ENCODE measurements at regions not wholly inside any gene's neighbourhood (a gene's known extent, or its start where the extent isn't known, plus 50 kb on each side); places are given as distances from the start of the nearest gene placed in this dataset.
"Not testable (repeated sequence)": the region's sequence is repeated elsewhere in the genome, so short reads cannot be mapped to it uniquely, and the experiment has no call there.

DNA sequence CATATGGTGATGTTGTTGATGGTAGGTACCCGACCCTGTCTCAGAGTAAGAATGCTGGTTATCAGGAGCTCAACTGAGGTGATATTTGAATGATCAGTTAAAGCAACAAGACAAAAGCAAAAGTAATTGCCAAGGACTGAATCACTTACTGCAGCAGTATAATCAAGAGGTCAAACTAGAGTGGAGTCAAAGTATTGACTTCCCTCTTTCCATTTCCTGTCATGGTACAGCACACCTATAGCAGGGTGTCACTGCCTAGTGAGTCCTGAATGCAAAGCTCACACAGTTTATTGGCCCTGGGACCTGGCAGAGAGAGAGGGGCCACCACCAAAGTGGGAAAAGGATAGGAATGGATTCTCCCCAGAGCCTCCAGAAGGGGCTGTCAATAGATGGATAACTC, 886.1 kb upstream of the SORCS1 start:
- H3K9me3 Mint-ChIP-seq: peaks cover under 1 to 15% (median 5%) of the 10 kb centered on the region in 7 donors
- ATAC-seq (ENCODE audit: low read depth in 2 of 2) (no peak), DNase-seq (no peak)
- H3K27me3 Mint-ChIP-seq: no peaks in the 10 kb centered on the region
- no peaks in the 10 kb centered on the region for H3K36me3 Mint-ChIP-seq
- no peak overlapping the region for H3K4me3 Mint-ChIP-seq
- no peaks in the 10 kb centered on the region for H3K4me1 Mint-ChIP-seq
- no peak overlapping the region for H3K27ac Mint-ChIP-seq

DNA sequence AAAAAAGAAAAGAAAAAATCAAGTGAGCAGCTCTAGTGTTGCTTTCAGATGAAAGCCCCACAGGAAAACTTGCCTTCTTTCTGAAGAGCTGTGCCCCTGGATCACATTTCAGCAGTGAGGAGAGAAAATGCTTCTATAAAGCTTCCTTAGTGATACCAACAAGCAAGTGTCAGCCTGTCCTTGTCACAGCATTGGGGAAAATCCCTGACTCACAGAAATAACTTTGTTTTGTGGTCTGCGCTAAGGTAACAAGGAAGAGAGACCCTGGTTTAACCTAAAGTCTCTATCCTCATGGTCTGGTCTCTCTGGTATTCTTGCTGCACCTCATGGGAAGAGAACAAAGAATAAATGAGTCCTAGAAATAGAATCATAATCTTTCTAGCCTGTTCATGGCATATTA, 885.2 kb upstream of the SORCS1 start:
- H3K4me1 Mint-ChIP-seq: no peaks in the 10 kb centered on the region
- peaks cover 0 to 15% (median 5%) of the 10 kb centered on the region in 7 donors for H3K9me3 Mint-ChIP-seq
- no peaks in the 10 kb centered on the region for H3K36me3 Mint-ChIP-seq
- H3K27me3 Mint-ChIP-seq: no peaks in the 10 kb centered on the region
- DNase-seq: no peak
- no peak for ATAC-seq (ENCODE audit: low read depth in 2 of 2)
- H3K27ac Mint-ChIP-seq: no peak overlapping the region
- H3K4me3 Mint-ChIP-seq: no peak overlapping the region

DNA sequence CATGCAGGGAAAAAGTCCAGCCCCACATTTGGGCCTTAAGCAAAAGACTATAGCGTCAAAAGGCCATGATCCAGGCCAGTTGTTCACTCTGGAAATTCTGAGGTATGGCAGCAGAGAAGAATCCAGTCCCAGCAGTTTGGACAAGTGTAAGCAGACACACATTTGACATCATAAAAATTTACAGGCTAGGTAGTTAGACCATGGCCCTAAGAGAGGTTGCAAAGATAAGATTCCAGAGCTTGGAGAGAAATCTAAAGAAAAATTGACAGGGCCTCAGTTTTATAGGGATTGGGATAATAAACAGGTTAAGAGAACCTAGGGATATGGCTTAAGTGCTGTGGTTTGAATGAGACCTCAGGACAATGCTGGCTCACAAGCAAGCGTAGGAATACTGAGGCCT, 884.4 kb upstream of the SORCS1 start:
- no peak for DNase-seq
- no peaks in the 10 kb centered on the region for H3K27me3 Mint-ChIP-seq
- no peak overlapping the region for H3K4me3 Mint-ChIP-seq
- no peak overlapping the region for H3K27ac Mint-ChIP-seq
- no peaks in the 10 kb centered on the region for H3K4me1 Mint-ChIP-seq
- no peaks in the 10 kb centered on the region for H3K36me3 Mint-ChIP-seq
- ATAC-seq (ENCODE audit: low read depth in 2 of 2): no peak
- peaks cover 0 to 15% (median 5%) of the 10 kb centered on the region in 7 donors for H3K9me3 Mint-ChIP-seq

DNA sequence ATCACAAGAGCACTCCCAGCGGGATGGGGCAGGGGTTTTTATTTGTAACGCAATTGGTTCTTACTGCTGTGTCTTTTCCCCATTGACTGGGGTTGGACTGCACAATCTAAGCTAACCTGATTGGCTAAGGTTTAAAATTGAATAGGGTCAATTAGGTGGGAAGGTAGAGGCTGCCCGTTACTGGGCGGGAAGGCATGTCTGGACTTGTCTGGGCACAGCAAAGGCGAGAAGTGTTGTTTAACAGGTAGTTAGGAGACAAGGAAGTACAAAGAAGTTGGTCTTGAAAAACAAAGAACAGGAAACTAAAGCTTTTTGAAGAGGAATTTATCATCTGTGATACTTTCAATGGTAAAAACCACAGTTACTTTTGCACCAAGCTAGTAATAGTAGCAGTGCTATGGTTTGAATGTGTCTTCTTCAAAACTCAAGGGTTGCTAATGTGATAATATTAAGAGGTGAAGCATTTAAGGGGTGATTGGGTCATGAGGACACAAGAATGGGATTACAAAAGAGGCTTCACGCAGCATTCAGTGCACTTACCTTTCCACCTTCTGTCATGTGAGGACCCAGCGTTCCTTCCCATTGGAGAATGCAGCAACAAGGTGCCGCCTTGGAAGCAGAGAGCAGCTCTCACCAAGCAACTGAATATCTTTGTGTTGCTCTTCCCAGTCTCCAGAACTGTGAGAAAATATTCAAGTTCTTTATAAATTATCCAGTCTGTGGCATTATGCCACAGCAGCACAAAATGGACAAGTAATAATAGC, 875.5 kb upstream of the SORCS1 start:
- no peaks in the 10 kb centered on the region for H3K4me1 Mint-ChIP-seq
- no peak overlapping the region for H3K27ac Mint-ChIP-seq
- DNase-seq: no peak
- no peak for ATAC-seq (ENCODE audit: low read depth in 2 of 2)
- H3K36me3 Mint-ChIP-seq: no peaks in the 10 kb centered on the region
- H3K4me3 Mint-ChIP-seq: no peak overlapping the region
- H3K9me3 Mint-ChIP-seq: peaks cover 0 to 9% (median 7%) of the 10 kb centered on the region in 7 donors
- H3K27me3 Mint-ChIP-seq: no peaks in the 10 kb centered on the region

DNA sequence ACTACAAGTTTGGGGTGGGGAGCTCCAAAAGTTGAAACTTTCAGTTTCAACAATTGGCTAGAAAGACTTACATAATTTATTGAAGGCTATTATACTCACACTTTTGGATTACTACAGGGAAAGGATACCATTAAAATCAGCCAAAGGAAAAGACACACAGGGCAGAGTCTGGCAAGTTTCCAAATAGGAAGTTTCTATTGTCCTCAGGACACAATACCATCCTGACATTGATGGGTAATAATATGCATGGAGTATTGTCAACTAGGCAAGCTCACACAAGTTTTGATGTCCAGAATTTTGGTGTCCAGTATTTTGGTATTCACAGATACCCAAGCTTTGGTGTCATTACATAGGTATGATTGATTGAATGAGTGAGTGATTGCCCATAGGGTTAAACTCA, 872.6 kb upstream of the SORCS1 start:
- H3K4me3 Mint-ChIP-seq: no peak overlapping the region
- no peak for ATAC-seq (ENCODE audit: low read depth in 2 of 2)
- H3K9me3 Mint-ChIP-seq: peaks cover 0 to 13% (median 5%) of the 10 kb centered on the region in 7 donors
- H3K27me3 Mint-ChIP-seq: no peaks in the 10 kb centered on the region
- DNase-seq: no peak
- no peak overlapping the region for H3K27ac Mint-ChIP-seq
- no peaks in the 10 kb centered on the region for H3K36me3 Mint-ChIP-seq
- H3K4me1 Mint-ChIP-seq: no peaks in the 10 kb centered on the region

DNA sequence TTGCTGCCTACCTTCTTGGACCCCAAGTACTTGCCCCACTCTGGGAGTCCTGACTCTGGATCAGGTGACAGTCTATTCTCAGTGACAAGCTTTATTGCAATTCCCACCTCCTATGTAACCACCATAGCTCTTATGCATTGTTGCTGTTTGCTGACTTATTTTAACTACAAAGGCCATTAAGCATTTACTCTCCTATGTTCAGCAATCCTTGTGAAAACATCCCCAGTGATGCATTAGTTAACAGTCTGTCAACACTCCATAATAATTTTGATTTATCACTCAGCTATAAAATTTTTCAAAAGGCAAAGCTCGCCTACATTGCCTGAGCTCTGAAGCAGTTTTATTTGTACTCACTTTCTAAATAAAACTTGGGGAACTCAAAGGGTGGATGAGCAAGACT, 871.8 kb upstream of the SORCS1 start:
- H3K4me3 Mint-ChIP-seq: no peak overlapping the region
- peaks cover 0 to 13% (median 5%) of the 10 kb centered on the region in 7 donors for H3K9me3 Mint-ChIP-seq
- no peaks in the 10 kb centered on the region for H3K36me3 Mint-ChIP-seq
- no peaks in the 10 kb centered on the region for H3K4me1 Mint-ChIP-seq
- H3K27me3 Mint-ChIP-seq: no peaks in the 10 kb centered on the region
- H3K27ac Mint-ChIP-seq: no peak overlapping the region
- DNase-seq (no peak), ATAC-seq (ENCODE audit: low read depth in 2 of 2) (no peak)

DNA sequence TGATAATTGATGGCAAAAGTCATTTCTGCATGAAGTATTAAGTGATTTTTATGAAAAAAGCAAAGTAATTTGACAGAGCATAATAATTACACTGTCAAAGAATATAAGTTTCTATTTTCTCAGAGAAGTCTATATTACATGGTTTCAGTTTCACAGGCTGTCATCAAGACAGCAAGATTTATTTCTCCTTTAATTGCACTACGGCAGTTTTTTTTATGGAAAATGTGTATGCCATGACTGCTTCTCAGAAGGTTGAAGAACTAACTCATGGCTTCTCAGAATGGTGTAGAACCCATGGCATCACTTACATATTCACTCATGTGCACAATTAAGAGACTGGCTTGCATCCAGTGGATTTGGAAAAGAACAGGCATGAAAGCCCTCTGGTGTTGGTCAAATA, 870.3 kb upstream of the SORCS1 start:
- Mint-ChIP-seq H3K4me1 (no peaks in the 10 kb centered on the region), H3K27ac (no peak overlapping the region), H3K27me3 (no peaks in the 10 kb centered on the region), H3K9me3 (peaks cover 0 to 11% (median 5%) of the 10 kb centered on the region in 7 donors), H3K4me3 (no peak overlapping the region), H3K36me3 (no peaks in the 10 kb centered on the region)
- no peak for ATAC-seq (ENCODE audit: low read depth in 2 of 2)
- DNase-seq: no peak

DNA sequence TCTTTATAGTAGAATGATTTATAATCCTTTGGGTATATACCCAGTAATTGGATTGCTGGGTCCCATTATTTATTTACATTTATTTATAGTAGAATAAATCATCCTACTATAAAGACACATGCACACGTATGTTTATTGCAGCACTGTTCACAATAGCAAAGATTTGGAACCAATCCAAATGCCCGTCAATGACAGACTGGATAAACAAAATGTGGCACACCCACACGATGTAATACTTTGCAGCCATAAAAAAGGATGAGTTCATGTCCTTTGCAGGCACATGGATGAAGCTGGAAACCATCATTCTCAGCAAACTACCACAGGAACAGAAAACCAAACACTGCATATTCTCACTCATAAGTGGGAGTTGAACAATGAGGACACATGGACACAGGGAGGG, 869.0 kb upstream of the SORCS1 start:
- H3K9me3 Mint-ChIP-seq; ATAC-seq (ENCODE audit: low read depth in 2 of 2); H3K4me1 Mint-ChIP-seq; H3K27me3 Mint-ChIP-seq; H3K36me3 Mint-ChIP-seq; H3K27ac Mint-ChIP-seq; H3K4me3 Mint-ChIP-seq; DNase-seq: not testable (repeated sequence)

DNA sequence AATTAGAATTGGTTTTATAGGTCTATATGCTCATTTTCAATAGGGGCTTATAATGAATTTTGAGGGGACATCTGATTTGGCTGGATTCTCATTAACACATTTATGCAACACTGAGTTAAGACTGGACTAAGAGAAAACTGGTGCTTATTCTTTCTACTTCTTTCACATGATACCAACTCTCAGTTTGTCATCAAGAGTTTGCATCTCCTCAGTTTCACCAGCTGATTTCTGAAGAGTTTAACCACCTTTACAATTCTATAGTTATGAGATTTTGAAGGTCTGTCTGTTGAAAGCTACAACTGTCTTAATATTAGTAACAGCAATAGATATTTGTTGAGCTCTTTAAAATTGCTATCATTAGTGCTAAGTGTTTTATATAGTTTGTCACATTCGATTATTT, 867.0 kb upstream of the SORCS1 start:
- H3K36me3 Mint-ChIP-seq: no peaks in the 10 kb centered on the region
- DNase-seq (no peak), ATAC-seq (ENCODE audit: low read depth in 2 of 2) (no peak)
- no peak overlapping the region for H3K4me3 Mint-ChIP-seq
- no peaks in the 10 kb centered on the region for H3K27me3 Mint-ChIP-seq
- H3K4me1 Mint-ChIP-seq: no peaks in the 10 kb centered on the region
- H3K9me3 Mint-ChIP-seq: peaks cover 0 to 5% (median 2%) of the 10 kb centered on the region in 7 donors
- no peak overlapping the region for H3K27ac Mint-ChIP-seq

DNA sequence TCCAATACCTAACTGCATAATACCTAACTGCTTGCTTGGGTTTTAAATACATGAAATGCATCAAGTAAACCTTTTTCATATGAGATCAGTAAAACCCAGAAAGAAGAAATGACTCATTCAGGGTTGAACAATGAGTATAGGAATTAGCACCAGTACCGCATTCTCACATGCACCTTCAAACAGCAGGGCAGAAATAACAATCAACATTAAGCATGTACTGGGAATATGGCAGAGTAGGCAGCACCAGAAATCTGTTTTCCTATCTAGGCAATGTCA, 850.3 kb upstream of the SORCS1 start:
- Mint-ChIP-seq H3K27me3 (no peaks in the 10 kb centered on the region), H3K9me3 (peaks cover 4 to 17% (median 10%) of the 10 kb centered on the region in 7 donors), H3K4me3 (no peak overlapping the region), H3K4me1 (no peaks in the 10 kb centered on the region), H3K27ac (no peak overlapping the region), H3K36me3 (peaks cover 0 to 7% of the 10 kb centered on the region in 2 donors)
- ATAC-seq (ENCODE audit: low read depth in 2 of 2): no peak
- no peak for DNase-seq

DNA sequence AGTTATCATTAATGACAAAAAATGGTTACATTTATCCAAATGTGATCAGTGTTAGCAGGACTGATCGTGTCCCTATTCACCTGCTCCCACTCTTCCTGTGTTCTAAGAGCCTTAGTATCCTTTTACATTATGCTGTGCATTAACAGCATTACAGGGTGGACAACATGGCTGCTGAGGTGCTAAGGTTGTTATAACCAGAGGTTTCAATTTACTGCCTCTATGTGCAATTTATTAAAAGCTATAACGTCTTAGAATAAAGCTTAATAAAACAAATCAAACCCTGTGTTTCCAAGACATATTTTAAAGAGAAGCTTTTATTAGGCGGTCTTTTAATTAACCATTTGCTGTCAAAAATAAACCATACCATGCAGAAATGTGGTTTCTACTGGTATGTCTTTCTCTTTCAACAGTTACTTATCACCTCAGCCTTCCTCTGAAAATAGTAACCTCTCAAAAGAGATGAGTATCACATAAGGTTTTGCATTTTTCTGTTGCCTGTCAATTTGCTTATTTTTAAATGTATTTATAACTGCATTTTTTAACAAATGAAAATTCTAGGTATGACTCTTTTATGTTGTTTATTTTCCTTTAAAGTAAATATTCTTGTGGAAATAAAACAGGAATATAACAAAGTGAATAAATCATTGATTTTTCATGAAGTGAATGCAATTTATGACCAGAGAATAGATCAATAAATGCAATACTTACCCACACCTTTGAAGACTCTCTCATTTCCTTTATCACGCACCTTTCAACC, 849.8 kb upstream of the SORCS1 start:
- H3K27me3 Mint-ChIP-seq: no peaks in the 10 kb centered on the region
- H3K4me3 Mint-ChIP-seq: no peak overlapping the region
- H3K9me3 Mint-ChIP-seq: peaks cover 4 to 17% (median 9%) of the 10 kb centered on the region in 7 donors
- DNase-seq: no peak
- no peaks in the 10 kb centered on the region for H3K4me1 Mint-ChIP-seq
- no peak overlapping the region for H3K27ac Mint-ChIP-seq
- no peak for ATAC-seq (ENCODE audit: low read depth in 2 of 2)
- peaks cover 0 to 7% of the 10 kb centered on the region in 2 donors for H3K36me3 Mint-ChIP-seq

DNA sequence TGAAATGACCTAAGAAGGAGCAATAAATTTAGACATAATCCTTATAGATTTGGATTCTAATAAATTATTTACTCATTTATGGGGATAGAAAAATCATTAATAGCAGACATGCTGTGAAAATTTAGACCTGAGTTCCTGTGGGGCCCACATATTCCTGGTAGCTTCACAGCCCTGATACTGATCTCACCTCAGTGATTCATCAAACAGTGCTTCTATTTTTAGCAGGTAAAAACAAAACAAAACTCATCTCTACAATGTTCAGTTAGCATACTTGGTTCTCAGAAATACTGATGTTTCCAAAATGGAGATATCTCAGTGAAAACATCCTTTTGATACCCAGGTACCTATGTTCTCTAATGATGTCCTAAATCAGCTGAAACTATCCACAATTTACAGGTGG, 841.1 kb upstream of the SORCS1 start:
- Mint-ChIP-seq H3K9me3 (peaks cover 3 to 20% (median 6%) of the 10 kb centered on the region in 7 donors), H3K27me3 (no peaks in the 10 kb centered on the region), H3K4me3 (no peak overlapping the region), H3K27ac (no peak overlapping the region), H3K4me1 (no peaks in the 10 kb centered on the region), H3K36me3 (no peaks in the 10 kb centered on the region)
- DNase-seq (no peak), ATAC-seq (ENCODE audit: low read depth in 2 of 2) (no peak)

DNA sequence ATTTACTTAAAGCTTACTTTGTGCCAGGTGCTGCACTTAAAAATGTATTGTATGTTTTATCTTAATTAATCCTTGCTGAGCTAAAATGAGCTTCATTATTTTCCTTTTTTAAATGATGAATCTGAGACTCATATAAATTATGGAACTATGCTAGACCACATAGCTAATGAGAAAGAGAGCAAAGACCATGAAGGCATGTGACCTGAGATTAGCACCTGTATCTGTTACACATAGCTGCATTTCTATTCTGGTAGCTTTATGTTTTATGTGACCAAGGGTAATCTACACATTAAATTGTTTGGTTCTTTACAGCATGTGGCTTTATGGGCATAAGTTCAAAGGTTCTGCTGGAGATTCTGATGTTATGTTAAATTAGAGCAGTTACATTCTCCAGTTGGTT, 839.1 kb upstream of the SORCS1 start:
- H3K9me3 Mint-ChIP-seq: peaks cover 3 to 20% (median 4%) of the 10 kb centered on the region in 7 donors
- no peaks in the 10 kb centered on the region for H3K4me1 Mint-ChIP-seq
- H3K27ac Mint-ChIP-seq: no peak overlapping the region
- no peak overlapping the region for H3K4me3 Mint-ChIP-seq
- no peak for DNase-seq
- no peaks in the 10 kb centered on the region for H3K36me3 Mint-ChIP-seq
- no peak for ATAC-seq (ENCODE audit: low read depth in 2 of 2)
- no peaks in the 10 kb centered on the region for H3K27me3 Mint-ChIP-seq

DNA sequence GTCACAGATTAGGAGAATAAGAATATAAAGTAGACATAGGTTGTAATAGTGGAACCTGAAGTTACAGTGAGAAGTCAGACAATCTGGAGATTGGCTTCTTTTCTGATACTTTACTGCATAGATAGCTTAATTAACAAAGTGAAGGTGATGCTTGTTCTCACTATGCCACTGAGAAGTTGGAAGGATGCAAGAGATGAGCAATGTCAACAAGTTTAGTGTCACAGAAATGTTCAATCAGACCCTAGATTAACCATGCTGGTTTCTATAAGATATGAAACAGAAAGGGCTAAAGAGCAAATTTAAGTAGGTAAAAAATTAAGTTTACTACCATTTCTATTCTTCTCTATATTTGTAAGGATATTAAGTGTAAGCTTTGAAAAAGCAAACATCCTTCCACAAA, 838.6 kb upstream of the SORCS1 start:
- ATAC-seq (ENCODE audit: low read depth in 2 of 2) (no peak), DNase-seq (no peak)
- Mint-ChIP-seq H3K36me3 (no peaks in the 10 kb centered on the region), H3K27ac (no peak overlapping the region), H3K4me1 (no peaks in the 10 kb centered on the region), H3K9me3 (peaks cover 0 to 15% (median 4%) of the 10 kb centered on the region in 7 donors), H3K27me3 (no peaks in the 10 kb centered on the region), H3K4me3 (no peak overlapping the region)

Data from naive B cell (primary cell).